ENCODE measurements at regions not wholly inside any gene's neighbourhood (a gene's known extent, or its start where the extent isn't known, plus 50 kb on each side); places are given as distances from the start of the nearest gene placed in this dataset.

DNA sequence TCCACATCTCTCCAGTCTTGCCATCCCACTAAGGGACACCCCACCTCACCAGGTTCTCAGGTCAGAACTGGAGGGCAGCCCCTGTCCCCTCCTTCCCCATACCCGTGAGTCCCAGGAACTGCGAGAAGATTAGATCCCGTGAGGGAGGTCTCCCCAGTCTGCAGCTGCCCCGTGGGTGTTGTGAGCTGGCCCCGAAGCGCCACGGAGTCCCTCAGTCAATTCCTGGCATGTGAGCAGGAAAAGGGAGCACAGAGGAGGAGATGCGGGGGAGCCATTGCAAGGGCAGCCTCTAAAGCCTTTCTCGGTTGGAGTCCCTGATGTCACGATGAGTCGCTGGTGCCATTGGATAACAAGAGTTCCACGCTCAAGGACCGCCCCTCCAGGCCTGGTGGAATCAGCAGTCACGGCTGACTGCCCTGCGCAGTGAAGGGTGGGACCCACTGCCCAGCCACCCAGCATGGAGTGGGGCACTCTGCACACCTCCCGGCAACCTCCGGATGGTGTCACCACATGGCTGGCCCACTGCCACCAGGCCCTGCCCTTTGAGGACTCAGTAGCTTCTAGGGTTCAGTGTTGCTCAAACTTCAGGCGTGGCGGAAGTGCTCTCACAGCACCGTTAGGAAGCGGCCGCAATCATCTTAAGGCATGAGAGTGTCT, 434.9 kb upstream of the MYT1L start:
- H3K27ac ChIP-seq: no peak overlapping the region
- H3K4me3 ChIP-seq: no peak overlapping the region

- H3K4me3 ChIP-seq: no peak overlapping the region
- no peak overlapping the region for H3K27ac ChIP-seq
Measured at GRCh38 chr2:2765176-2765800, 434.2 kb upstream of the MYT1L start.

- no peak overlapping the region for H3K4me3 ChIP-seq
- H3K27ac ChIP-seq: no peak overlapping the region
Measured at GRCh38 chr2:2764739-2765138, 433.7 kb upstream of the MYT1L start.

DNA sequence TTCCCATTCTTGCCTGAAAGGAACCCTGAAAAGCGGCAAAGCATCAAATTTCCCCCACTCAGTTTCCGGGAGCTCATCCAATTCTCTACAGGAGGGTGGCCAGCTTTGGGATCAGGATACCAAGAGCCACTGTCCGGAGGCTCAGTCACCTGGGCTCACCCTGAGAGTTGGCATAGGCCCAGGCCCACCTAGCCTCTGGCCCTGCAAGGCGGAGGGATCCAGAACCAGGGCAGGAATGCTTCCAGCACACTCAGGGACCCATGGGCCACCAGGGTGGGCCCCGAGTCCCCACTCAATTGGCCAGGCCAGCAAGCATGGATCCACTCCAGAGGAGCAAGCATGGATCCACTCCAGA, 432.9 kb upstream of the MYT1L start:
- H3K27ac ChIP-seq: peak overlapping the region in 1 of 21 experiments; percentile 22

DNA sequence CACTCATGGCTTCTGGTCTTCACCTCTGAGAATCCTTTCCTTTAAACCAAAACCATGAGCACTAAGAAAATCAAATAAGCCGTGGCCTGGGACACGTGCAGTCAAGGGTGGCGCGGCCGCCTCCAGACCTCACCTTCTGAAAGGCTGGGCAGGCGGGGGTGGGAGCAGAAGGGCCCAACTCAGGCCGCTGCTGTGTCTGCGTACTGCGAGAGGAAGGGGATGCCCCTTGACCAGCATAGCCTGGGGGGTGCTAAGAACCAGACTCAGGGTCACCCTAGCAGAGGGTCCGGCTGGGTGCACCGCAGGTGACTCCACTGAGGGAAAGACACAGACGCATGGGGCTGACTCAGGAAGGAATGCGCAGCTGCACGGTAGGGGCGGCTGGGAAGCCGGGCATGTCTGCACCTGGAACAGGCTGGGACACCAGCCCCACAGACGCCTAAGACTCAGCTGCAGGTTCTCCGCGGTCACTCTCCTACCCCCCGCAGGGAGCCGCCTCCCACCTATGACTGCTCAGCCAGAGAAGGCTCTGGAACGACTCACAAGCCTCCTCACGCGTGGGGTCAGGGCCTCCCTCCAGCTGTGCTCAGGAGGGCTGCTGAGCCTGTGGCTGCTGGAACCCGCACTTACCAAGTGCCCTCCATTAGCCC, 432.4 kb upstream of the MYT1L start:
- H3K4me3 ChIP-seq: no peak overlapping the region
- H3K27ac ChIP-seq: peak overlapping the region in 3 of 21 experiments; percentile 27 to 55 (median 34)

More for the DNA sequence above, 432.9 kb upstream of the MYT1L start:
- no peak overlapping the region for H3K4me3 ChIP-seq

GRCh38 chr2:2762913-2763312, 431.8 kb upstream of the MYT1L start:
- no peak overlapping the region for H3K4me3 ChIP-seq
- H3K27ac ChIP-seq: peak overlapping the region in 3 of 21 experiments; percentile 27 to 55 (median 34)

DNA sequence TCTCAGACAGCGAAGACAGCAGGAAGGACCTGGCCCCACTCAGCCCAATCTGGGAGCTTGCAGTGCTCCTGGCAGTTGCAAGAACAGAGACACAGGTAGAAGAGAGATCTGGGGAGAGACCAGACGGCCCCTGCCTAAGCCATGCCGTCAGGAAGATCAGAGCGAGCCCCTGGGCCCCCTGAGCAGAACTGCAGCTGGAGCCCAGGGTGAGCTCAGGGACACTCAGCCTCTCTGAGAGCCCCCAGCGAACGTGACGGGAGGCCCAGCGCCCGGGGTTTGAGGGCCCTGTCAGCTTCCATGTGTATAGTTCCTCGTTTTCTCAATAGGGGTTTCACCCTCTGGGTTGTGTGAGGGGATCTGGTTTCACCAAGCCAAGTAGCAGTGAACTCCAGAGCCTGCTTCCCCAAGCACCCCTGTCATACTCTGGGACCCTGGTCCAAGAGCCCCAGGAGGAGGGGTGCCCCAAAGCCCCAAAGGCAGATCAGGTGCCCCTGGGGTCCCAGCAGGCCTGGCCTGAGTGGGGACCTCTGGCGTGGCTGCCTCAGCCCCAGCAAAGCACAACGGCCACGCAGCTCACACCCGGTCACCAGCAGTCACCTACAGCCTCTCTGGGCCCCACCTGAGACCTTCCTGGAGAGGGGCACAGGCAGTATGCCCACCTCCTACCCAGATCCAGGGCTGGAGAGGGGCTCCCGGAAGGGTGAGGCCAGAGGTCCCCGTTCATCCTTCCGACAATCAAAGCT, 431.3 kb upstream of the MYT1L start:
- Histone ChIP-seq H3K27ac (peak overlapping the region in 1 of 21 experiments; percentile 27), H3K4me3 (no peak overlapping the region)

- Histone ChIP-seq H3K4me3 (no peak overlapping the region), H3K27ac (no peak overlapping the region)
Measured at GRCh38 chr2:2758793-2759367, 427.8 kb upstream of the MYT1L start.

- no peak overlapping the region for H3K27ac ChIP-seq
Measured at GRCh38 chr2:2757764-2758163, 426.7 kb upstream of the MYT1L start.

GRCh38 chr2:2756886-2757285, 425.8 kb upstream of the MYT1L start:
- Histone ChIP-seq H3K4me3 (no peak overlapping the region), H3K27ac (no peak overlapping the region)

More at GRCh38 chr2:2757764-2758163, 426.7 kb upstream of the MYT1L start:
- no peak overlapping the region for H3K4me3 ChIP-seq

DNA sequence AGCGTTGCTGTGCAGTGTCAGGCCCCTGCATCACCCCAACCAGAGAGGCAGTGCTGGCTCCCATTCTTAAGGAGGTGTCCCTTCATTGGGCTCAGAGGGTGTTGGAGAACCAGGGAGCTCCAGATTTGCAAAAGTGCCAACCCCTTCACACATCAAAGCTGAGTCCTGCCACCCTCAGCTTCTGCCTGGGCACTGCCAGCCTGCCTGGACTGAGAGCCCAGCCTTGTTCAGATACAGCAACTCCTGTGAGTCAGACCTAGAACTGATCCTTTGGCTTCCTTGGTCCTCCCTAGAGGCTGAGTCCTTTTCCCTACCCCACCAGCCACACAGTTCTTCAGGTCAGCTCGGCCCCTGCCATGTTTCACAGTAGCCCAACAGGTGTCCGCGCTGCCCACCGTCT, 424.9 kb upstream of the MYT1L start:
- no peak overlapping the region for H3K27ac ChIP-seq
- no peak overlapping the region for H3K4me3 ChIP-seq

GRCh38 chr2:2754940-2755339, 423.9 kb upstream of the MYT1L start:
- Histone ChIP-seq H3K4me3 (no peak overlapping the region), H3K27ac (no peak overlapping the region)

DNA sequence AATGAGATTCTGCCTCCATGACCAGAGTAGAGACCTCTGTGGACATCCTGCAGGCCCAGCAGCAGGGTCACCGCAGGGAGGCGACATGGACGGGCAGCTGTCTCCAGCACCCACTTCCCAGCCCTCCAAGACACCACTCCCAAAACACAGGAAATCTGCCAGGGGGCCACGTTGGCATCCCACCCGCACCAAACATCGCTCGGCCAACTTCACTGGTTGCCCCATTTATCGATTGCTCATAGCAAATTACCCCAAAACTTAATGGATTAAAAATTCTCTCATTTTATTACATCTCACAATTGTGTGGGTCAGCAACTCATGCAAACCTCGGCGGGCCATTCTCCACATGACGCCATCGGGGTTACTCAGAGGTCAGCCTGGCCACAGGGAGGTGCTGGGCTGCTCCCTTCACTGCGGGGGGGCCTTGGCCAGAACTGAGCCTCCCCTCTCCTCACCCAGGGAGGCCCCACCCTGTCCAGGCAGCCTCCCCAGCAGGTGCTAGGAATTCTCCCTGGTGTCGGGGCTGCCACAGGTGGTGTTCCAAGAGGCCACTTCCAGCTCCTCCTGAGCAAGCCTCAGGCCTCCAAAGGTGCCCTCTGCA, 420.7 kb upstream of the MYT1L start:
- no peak overlapping the region for H3K27ac ChIP-seq

GRCh38 chr2:2750867-2751714, 420.0 kb upstream of the MYT1L start:
- H3K4me3 ChIP-seq: no peak overlapping the region

More for the DNA sequence above, 420.7 kb upstream of the MYT1L start:
- no peak overlapping the region for H3K4me3 ChIP-seq

DNA sequence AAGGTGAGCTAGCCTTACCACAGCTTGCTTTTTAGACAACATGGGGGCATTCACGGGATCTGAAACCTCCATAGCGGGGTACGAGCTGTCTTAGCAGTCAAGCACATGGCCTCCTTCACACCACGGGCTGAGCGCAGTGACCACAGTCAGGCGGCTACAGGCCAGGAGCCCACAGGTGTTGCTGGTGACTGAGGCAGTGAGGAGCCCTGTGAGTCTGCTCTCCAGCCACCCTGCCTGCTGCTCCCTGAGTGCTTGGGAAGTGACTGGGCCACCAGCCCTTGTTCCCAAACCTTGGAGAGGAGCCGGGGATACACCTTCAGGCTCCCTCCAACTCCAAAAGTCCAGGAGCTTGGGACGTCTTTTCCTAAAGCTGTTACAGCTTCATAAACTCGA, 418.1 kb upstream of the MYT1L start:
- Histone ChIP-seq H3K27ac (no peak overlapping the region), H3K4me3 (no peak overlapping the region)

More at GRCh38 chr2:2750867-2751714, 420.0 kb upstream of the MYT1L start:
- H3K27ac ChIP-seq: no peak overlapping the region

- Histone ChIP-seq H3K27ac (no peak overlapping the region), H3K4me3 (no peak overlapping the region)
Measured at GRCh38 chr2:2748399-2749205, 417.5 kb upstream of the MYT1L start.

DNA sequence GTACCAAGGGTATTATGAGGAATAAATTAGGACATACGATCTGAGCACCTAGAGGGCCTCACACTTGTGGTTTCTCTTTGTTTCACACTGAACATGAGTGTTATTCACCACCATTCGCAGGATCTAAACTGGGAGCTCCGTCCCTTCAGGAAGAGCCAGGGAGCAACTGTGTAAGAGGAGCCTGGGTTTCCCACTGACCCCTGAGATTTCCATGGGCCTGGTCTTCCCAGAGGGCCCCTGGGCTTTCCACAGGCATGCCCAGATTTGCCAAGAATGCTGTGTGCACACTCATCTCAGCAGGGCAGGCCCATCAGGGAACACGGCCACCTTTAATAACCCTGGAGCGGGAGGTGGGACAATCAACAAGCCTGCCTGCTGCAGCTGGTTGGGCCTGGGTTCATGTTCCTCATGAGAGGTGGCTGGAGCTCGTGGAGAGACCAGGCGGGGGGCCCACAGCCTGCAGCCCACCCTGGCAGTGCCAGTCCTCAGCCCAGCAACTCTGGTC, 416.8 kb upstream of the MYT1L start:
- Histone ChIP-seq H3K4me3 (no peak overlapping the region), H3K27ac (peak overlapping the region in 1 of 21 experiments; percentile 34)

DNA sequence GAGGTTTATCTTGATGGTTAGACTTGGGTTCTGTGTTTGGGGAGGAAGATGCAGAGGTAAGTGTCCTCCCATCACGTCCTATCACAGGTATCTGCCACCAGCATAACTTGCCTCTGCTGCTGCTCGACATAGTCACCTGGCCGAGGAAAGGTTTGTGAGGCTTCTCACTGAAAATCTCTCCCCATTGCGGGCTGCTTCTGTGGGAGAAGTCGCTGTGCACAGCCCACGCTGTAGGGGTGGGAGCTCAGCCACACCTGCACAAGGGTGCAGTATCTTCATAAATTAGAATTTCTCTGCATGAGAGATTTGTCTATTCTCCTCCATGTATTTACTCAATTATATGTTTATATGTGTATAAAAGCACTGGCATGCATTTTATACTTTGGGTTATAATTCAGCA, 415.7 kb upstream of the MYT1L start:
- Histone ChIP-seq H3K4me3 (no peak overlapping the region), H3K27ac (no peak overlapping the region)

Data from skin epidermis (tissue), 12 donors.